HCT116 (cell line): ENCODE measurements at regions not wholly inside any gene's neighbourhood (a gene's known extent, or its start where the extent isn't known, plus 50 kb on each side); places are given as distances from the start of the nearest gene placed in this dataset.

Experiments
- CTCF ChIP-seq, 3 experiments: fragments of 200-600 bp in 1 of 3; sonication (generic) in 1 of 3; IDR thresholded peaks in 2 of 3; conservative IDR thresholded peaks in 1 of 3; 2 replicates each; pipeline ENCODE4 v1.5.1; 2012 to 2017; ENCODE audit warnings: low read depth in 2 of 3, low read length in 2 of 3, antibody characterized with exemption in 1 of 3, borderline replicate concordance in 1 of 3, control low read depth in 1 of 3, mild to moderate bottlenecking in 1 of 3, mixed read lengths in 1 of 3, mixed run types in 1 of 3, moderate library complexity in 1 of 3; ENCODE audit not compliant: insufficient read depth in 1 of 3
- ELF1 ChIP-seq: IDR thresholded peaks from 2 replicates; pipeline ENCODE4 v1.6.1; 2012; ENCODE audit warnings: low read depth, borderline replicate concordance
- POLR2A ChIP-seq: IDR thresholded peaks from 2 replicates; pipeline ENCODE4 v1.7.0; 2011; ENCODE audit warnings: borderline replicate concordance; ENCODE audit not compliant: insufficient read depth, insufficient read length; ENCODE audit errors: extremely low read depth
- REST ChIP-seq: IDR thresholded peaks from 2 replicates; pipeline ENCODE4 v1.6.1; 2012; ENCODE audit warnings: low read depth

GRCh38 chr16:89034971-89035668, 58.1 kb upstream of the CBFA2T3 start:
- TF ChIP-seq CTCF (IDR thresholded peaks at IDR 0.05 in 2 of 3, conservative IDR thresholded peaks at IDR 0.05 in 1 of 3; ENCODE audit: borderline replicate concordance in 1 of 3, insufficient read depth in 1 of 3, low read depth in 2 of 3, low read length in 2 of 3) (no peak), POLR2A (no peak), REST (no peak), ELF1 (no peak)
